Calu3 (cell line): ENCODE measurements at regions not wholly inside any gene's neighbourhood (a gene's known extent, or its start where the extent isn't known, plus 50 kb on each side); places are given as distances from the start of the nearest gene placed in this dataset.
"Not testable (repeated sequence)": the region's sequence is repeated elsewhere in the genome, so short reads cannot be mapped to it uniquely, and the experiment has no call there.

Source experiments
- BruUV-seq: library from RNA; stranded (reverse); fragments of 400-500 nt; replicated peaks from 2 replicates; lab custom pipeline; 2021; lab: Mats Ljungman, UMichigan
- CTCF ChIA-PET: fragments of 300-600 bp; sonication (Branson Sonifier 250); formaldehyde crosslinking; loops from one replicate; lab custom pipeline; 2022; ENCODE audit warnings: antibody characterized with exemption; lab: Charles Lee
- DNase-seq: peaks from one replicate; pipeline ENCODE4 v3.0.0; 2022
- H3K27ac Mint-ChIP-seq: one replicate; pipeline ENCODE4 v1.8.0; 2022; ENCODE audit warnings: mixed read lengths; ENCODE audit not compliant: unreplicated experiment
- H3K27me3 Mint-ChIP-seq: one replicate; pipeline ENCODE4 v1.8.0; 2022; ENCODE audit warnings: mixed read lengths; ENCODE audit not compliant: unreplicated experiment
- H3K36me3 Mint-ChIP-seq: one replicate; pipeline ENCODE4 v1.8.0; 2022; ENCODE audit warnings: mild to moderate bottlenecking, moderate library complexity, mixed read lengths; ENCODE audit not compliant: insufficient read depth, unreplicated experiment
- H3K4me1 Mint-ChIP-seq: one replicate; pipeline ENCODE4 v1.8.0; 2022; ENCODE audit warnings: mild to moderate bottlenecking, low read depth, mixed read lengths; ENCODE audit not compliant: unreplicated experiment
- H3K4me3 Mint-ChIP-seq: one replicate; pipeline ENCODE4 v1.8.0; 2022; ENCODE audit warnings: mild to moderate bottlenecking, low read depth, moderate library complexity, mixed read lengths; ENCODE audit not compliant: unreplicated experiment
- H3K9me3 Mint-ChIP-seq: one replicate; pipeline ENCODE4 v1.8.0; 2022; ENCODE audit warnings: low read depth, mixed read lengths; ENCODE audit not compliant: unreplicated experiment
- intact Hi-C: fragments of 100-400 bp; cut with micrococcal nuclease; formaldehyde crosslinking; loops from one replicate; pipeline ENCODE4 v1.10.0; 2022; ENCODE audit not compliant: unreplicated experiment
- TF ChIP-seq, protein P1 (sequence below): fragments of 200-600 bp; IDR thresholded peaks from one replicate; pipeline ENCODE4 v1.8.0; 2022; ENCODE audit warnings: antibody characterized with exemption; ENCODE audit not compliant: unreplicated experiment

GRCh38 chr22:48499456-48500425, 1327.9 kb downstream of the BRD1 start:
- Mint-ChIP-seq H3K4me3 (no peak overlapping the region), H3K9me3 (peaks cover 10% of the 10 kb centered on the region), H3K4me1 (no peaks in the 10 kb centered on the region), H3K27me3 (no peaks in the 10 kb centered on the region), H3K36me3 (no peaks in the 10 kb centered on the region), H3K27ac (no peak overlapping the region)
- CTCF ChIA-PET, result no interaction called here
- DNase-seq, result no peak
- TF ChIP-seq, protein P1, sequence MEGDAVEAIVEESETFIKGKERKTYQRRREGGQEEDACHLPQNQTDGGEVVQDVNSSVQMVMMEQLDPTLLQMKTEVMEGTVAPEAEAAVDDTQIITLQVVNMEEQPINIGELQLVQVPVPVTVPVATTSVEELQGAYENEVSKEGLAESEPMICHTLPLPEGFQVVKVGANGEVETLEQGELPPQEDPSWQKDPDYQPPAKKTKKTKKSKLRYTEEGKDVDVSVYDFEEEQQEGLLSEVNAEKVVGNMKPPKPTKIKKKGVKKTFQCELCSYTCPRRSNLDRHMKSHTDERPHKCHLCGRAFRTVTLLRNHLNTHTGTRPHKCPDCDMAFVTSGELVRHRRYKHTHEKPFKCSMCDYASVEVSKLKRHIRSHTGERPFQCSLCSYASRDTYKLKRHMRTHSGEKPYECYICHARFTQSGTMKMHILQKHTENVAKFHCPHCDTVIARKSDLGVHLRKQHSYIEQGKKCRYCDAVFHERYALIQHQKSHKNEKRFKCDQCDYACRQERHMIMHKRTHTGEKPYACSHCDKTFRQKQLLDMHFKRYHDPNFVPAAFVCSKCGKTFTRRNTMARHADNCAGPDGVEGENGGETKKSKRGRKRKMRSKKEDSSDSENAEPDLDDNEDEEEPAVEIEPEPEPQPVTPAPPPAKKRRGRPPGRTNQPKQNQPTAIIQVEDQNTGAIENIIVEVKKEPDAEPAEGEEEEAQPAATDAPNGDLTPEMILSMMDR, result no peak
- no TSS peak for BruUV-seq
- intact Hi-C loops, result no loop called here

DNA sequence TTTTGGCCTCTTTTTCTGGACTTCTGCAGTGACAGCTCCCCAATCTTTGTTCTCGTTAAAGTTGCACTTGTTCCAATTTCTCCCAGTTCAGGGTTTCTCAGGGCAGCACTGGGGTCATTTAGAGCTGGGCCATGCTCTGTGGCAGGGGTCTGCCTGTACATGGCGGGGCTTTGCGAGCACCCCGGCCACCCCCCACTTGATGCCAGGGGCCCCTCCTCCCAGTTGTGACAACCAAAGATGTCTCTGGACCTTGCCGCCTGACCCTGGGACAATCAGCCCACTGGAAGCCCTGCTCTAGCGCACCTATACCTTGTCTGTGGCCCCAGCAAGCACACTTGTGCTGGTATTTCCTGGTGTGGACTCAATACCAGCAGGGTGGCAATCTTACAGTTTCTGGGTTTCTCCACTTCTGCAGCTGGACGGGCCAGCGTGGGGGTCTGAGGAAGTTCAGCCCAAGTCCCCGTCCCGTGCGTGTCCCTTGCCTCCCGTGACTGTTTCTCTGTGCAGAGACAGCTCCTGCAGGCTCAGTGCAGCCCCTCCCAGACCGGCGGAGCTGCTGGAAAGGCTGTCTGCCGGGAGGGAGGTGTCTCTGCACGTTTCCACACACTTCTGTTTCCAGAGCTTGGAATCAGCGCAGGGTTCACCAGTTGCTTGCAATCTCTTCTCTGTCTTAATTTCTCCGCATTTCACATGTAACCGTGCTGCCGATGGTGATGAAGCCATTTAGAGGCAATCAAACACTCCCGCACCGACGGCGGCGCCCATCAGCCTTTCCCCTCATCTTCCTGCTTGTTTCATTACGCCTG, 1328.9 kb downstream of the BRD1 start:
- no peaks in the 10 kb centered on the region for H3K27me3 Mint-ChIP-seq
- CTCF ChIA-PET, result no interaction called here
- H3K27ac Mint-ChIP-seq, result no peak overlapping the region
- no peak overlapping the region for H3K4me3 Mint-ChIP-seq
- DNase-seq, result no peak
- intact Hi-C loops, result no loop called here
- no TSS peak for BruUV-seq
- H3K9me3 Mint-ChIP-seq, result peaks cover 10% of the 10 kb centered on the region
- no peaks in the 10 kb centered on the region for H3K4me1 Mint-ChIP-seq
- no peaks in the 10 kb centered on the region for H3K36me3 Mint-ChIP-seq
- TF ChIP-seq, protein P1, result no peak

- BruUV-seq, result not testable (repeated sequence)
Observed at GRCh38 chr22:48497743-48498520, 1329.7 kb downstream of the BRD1 start.

GRCh38 chr22:48496987-48497650, 1330.6 kb downstream of the BRD1 start:
- no peaks in the 10 kb centered on the region for H3K27me3 Mint-ChIP-seq
- TF ChIP-seq, protein P1, result no peak
- DNase-seq, result no peak
- H3K36me3 Mint-ChIP-seq, result no peaks in the 10 kb centered on the region
- peaks cover 10% of the 10 kb centered on the region for H3K9me3 Mint-ChIP-seq
- no peak overlapping the region for H3K4me3 Mint-ChIP-seq
- intact Hi-C loops, result no loop called here
- CTCF ChIA-PET, result no interaction called here
- no peak overlapping the region for H3K27ac Mint-ChIP-seq
- H3K4me1 Mint-ChIP-seq, result no peaks in the 10 kb centered on the region
- no TSS peak for BruUV-seq

More at GRCh38 chr22:48497743-48498520, 1329.7 kb downstream of the BRD1 start:
- DNase-seq, H3K9me3 Mint-ChIP-seq, H3K4me1 Mint-ChIP-seq, H3K27me3 Mint-ChIP-seq, H3K4me3 Mint-ChIP-seq, H3K36me3 Mint-ChIP-seq, CTCF ChIA-PET, H3K27ac Mint-ChIP-seq, intact Hi-C loops: not testable (repeated sequence)
